SK-N-MC (cell line): ENCODE measurements at regions not wholly inside any gene's neighbourhood (a gene's known extent, or its start where the extent isn't known, plus 50 kb on each side); places are given as distances from the start of the nearest gene placed in this dataset.
"Not testable (repeated sequence)": the region's sequence is repeated elsewhere in the genome, so short reads cannot be mapped to it uniquely, and the experiment has no call there.

Source experiments
- DNase-seq: peaks from one replicate; pipeline ENCODE4 v3.0.0-alpha.2; 2011; ENCODE audit warnings: low read depth, low spot score
- H3K27ac ChIP-seq: fragments of 200-600 bp; sonication (generic); 2 replicates; pipeline ENCODE4 v1.5.1; 2016; ENCODE audit warnings: mixed run types
- H3K36me3 ChIP-seq: fragments of 200-600 bp; sonication (generic); 2 replicates; pipeline ENCODE4 v1.6.1; 2017; ENCODE audit warnings: antibody characterized with exemption, low read length, mixed read lengths; ENCODE audit not compliant: insufficient read depth
- H3K4me3 ChIP-seq: fragments of 200-600 bp; sonication (generic); 2 replicates; pipeline ENCODE4 v1.5.1; 2016
- H3K9ac ChIP-seq: fragments of 200-600 bp; sonication (generic); 2 replicates; pipeline ENCODE4 v1.8.0; 2017; ENCODE audit warnings: mixed run types, mixed read lengths; ENCODE audit not compliant: insufficient read length
- H3K9me3 ChIP-seq: fragments of 200-600 bp; sonication (generic); 2 replicates; pipeline ENCODE4 v1.6.1; 2017; ENCODE audit warnings: low read depth, mild to moderate bottlenecking, antibody characterized with exemption, low read length, moderate library complexity, mixed read lengths

DNA sequence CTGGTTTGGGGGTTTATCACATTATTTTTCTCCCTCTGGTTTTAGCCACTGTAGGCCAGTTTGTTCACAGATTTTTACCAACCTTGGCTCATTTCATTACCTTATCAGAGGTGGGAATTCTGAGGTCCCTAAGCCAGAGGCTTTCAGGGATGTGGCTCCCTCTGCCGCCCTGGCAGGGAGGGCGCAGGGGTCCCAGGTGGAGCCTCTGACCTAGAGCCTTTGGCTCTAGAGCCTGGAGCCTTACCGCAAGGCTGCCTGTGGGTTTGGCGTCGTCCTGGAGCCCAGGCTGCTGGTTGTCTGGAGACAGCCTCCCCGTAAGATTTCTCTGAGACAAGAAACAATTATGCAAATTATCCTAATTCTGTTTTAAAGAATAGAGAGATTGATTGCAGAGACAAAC is 188.0 kb downstream of the LMLN start:
- peak overlapping the region; percentile 68; the same call in 1 of the 2 replicates for H3K27ac ChIP-seq
- not testable (repeated sequence) for DNase-seq, H3K36me3 ChIP-seq, H3K4me3 ChIP-seq, H3K9me3 ChIP-seq, H3K9ac ChIP-seq

DNA sequence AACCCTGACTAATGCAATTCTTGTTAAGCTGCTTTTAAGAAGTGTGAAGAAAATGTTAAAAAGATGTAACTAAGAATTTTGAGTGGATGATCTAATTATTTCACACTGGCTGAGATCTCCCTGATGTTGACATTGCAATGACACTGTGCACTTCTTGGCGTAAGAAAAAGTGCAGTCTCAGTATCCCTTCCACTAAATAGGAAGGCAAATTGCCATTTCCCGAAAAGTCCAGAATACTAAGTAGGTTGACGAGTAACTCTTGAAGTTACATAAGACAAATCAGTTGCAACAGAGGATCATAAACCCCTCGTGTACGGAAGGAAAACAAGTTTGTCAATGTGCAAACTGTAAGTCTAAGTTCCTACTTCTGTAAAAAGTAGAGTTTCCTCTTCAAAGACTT is 189.9 kb downstream of the LMLN start:
- DNase-seq = peak; percentile 24
- H3K4me3 ChIP-seq, H3K36me3 ChIP-seq, H3K9ac ChIP-seq, H3K9me3 ChIP-seq: not testable (repeated sequence)
- peak overlapping the region; percentile 75; the same call in 1 of the 2 replicates for H3K27ac ChIP-seq

DNA sequence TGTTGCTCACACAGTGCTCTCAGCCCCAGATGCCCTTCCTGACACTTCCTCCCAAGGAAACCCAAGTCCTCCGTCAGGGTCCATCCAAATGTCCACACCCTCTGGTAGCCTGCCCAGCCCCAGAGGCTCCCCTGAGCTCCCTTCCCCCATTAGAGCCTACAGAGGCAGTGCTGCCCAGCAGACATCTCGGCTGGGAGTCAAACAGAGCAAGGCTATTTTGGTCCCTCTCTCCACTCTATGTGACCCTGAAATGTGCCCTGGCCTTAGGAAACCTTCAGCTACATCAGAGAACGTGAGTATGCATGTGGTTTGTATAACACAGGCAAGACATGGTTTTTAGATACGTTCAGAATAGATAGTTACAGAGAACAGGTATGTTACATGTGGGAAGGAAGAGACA is 191.8 kb downstream of the LMLN start:
- not testable (repeated sequence) for DNase-seq, H3K9me3 ChIP-seq, H3K4me3 ChIP-seq, H3K9ac ChIP-seq, H3K27ac ChIP-seq, H3K36me3 ChIP-seq

DNA sequence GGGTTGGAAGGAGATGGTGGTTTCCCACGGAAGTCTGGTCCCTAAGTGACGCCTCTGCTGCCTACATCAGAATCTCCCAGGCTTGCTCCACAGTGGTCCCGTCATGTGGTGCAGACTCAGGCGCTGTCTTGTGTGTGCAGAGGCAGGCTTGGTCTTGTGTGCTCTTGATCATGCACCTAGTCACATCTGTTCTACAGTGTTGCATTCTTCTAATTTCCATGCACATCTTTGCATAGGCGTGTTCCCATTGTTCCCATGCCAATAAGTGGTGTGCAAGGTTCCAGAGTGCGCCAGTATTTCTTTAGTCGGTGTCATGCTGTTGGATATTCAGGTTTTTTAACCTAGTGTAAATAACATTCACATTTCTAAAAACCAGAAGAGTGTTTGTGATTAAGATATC is 195.8 kb downstream of the LMLN start:
- H3K9me3 ChIP-seq, H3K27ac ChIP-seq, DNase-seq, H3K36me3 ChIP-seq, H3K9ac ChIP-seq, H3K4me3 ChIP-seq: not testable (repeated sequence)

DNA sequence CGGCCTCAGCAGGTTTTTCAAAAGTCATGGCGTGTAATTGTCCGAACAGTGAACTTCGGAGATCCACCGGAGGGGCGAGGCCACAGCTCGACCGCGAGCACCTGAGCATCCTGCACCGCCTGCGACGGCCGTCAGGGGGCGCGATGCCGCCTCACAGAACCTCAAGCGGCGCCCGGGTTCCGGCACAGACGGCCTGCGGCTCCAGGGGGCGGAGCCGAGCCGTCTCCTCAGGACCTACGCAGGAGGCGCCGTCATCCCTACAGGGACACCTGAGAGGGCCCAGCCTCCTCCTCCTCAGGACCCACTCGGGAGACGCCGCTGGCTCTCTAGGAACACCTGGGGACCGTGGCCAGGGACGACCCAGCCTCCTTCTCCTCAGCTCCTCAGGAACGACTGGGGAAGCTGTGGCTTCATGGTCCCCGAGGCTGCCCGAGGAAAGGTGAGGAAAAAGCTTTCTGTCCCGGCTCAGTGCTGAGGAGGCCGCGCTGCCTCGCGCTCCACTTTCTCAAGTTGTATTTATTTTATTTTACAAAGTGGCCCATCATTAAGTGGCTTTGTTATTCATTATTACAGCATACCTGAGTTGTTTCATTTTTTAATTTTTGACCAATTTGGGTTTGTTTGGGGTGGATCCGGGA is 197.3 kb downstream of the LMLN start:
- not testable (repeated sequence) for DNase-seq, H3K4me3 ChIP-seq, H3K36me3 ChIP-seq, H3K27ac ChIP-seq, H3K9ac ChIP-seq, H3K9me3 ChIP-seq

DNA sequence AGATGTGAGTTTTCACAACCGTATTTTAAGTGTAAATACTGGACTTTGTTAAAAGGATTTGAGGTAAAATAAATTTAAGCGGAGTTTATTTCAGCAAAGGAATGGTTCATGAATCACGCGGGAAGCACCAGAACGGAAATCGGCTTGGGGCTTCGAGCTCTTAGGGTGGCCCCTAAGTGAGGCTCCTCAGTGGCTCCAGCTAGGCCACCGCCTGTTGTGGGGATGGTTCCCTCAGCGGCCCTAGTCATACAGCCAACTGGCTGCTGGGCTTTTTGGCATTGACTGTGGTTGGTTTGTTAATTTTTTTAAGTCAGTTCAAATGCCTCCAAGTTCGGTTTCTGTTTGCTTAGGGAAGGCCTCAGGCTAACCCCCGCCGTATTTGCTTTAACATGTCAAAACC is 198.0 kb downstream of the LMLN start:
- H3K9ac ChIP-seq, H3K4me3 ChIP-seq, H3K9me3 ChIP-seq, H3K36me3 ChIP-seq, DNase-seq: not testable (repeated sequence)
- peak overlapping the region; percentile 91 for H3K27ac ChIP-seq

DNA sequence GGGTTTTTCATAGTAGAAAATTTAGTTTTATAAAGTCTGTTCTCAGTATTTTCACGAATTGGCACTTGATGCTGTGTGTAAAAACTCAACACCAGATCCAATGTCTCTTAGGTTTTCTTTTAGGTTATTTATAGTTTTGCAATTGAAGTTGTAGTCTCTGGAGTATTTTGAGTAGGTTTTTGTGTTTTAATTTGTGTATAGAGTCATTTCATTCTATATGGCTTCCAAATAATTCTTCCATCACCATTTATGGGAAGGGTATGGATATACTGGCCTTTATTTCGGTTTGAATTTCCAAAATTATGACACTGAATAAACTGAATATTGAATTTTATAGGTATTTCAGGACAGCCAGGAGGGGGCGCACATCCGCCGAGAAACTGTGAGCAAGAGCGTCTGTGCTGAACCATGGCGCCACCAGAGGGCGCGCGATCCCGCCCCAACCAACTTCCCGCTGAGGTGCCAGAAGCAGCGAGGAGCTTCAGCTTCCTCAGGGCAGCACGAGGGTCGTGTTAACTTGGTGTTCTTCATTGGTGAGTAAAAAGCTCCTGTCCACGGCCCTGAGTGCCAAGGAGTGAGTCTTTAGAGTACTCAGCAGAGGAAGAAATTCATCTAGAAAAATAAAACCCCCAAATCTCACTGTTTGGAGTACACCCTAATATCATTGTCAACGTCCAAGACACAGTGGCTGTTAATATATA is 207.5 kb downstream of the LMLN start:
- peak; percentile 48 for DNase-seq
- not testable (repeated sequence) for H3K27ac ChIP-seq, H3K9me3 ChIP-seq, H3K36me3 ChIP-seq
- Histone ChIP-seq H3K4me3 (peak overlapping the region; percentile 52; the same call in 1 of the 2 replicates), H3K9ac (peak overlapping the region; percentile 47)

DNA sequence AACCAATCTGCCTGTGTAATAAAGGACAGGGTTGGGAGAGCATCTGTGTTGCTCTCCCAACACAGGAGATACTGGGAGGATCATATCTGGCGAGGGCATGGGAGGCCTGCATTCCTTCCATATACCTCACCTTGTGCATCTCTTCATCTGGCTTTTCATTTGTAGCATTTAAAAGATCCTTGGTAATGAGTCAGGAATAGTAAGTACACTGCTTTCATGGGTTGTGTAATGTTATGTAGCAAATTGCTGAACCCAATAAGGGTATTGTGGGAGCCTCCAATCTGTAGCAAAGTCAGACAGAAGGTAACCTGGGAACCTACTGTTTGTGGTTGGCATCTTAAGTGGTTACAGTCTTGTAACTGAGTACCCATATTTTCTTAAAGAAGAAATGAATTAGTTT is 210.8 kb downstream of the LMLN start:
- not testable (repeated sequence) for H3K9me3 ChIP-seq, DNase-seq, H3K27ac ChIP-seq, H3K36me3 ChIP-seq, H3K4me3 ChIP-seq, H3K9ac ChIP-seq

DNA sequence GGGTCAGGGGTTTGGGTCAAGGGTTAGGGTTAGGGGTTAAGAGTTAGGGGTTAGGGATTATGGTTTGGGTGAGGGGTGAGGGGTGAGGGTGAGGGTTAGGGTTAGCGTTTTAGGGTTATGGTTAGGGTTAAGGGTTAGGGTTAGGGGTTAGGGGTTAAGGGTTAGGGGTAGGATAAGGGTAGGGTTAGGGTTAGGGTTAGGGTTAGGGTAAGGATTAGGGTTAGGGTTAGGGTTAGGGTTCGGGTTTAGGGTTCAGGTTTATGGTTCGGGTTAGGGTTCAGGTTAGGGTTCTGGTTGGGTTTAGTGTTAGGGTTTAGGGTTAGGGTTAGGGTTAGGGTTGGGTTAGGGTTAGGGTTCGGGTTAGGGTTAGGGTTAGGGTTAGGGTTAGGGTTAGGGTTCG is 213.1 kb downstream of the LMLN start:
- DNase-seq, H3K36me3 ChIP-seq, H3K9me3 ChIP-seq, H3K9ac ChIP-seq, H3K4me3 ChIP-seq, H3K27ac ChIP-seq: not testable (repeated sequence)

DNA sequence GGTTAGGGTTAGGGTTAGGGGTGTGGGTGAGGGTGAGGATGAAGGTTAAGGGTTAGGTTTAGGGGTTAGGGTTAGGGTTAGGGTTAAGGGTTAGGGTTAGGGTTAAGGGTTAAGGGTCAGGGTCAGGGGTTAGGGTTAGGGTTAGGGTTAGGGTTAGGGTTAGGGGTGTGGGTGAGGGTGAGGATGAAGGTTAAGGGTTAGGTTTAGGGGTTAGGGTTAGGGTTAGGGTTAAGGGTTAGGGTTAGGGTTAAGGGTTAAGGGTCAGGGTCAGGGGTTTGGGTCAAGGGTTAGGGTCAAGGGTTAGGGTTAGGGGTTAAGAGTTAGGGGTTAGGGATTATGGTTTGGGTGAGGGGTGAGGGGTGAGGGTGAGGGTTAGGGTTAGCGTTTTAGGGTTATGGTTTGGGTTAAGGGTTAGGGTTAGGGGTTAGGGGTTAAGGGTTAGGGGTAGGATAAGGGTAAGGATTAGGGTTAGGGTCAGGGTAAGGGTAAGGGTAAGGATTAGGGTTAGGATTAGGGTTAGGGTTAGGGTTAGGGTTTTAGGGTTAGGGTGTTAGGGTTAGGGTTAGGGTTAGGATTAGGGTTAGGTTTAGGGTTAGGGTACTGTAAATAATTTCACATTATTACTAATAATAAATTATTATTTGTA is 214.0 kb downstream of the LMLN start:
- not testable (repeated sequence) for H3K9me3 ChIP-seq, H3K27ac ChIP-seq, H3K36me3 ChIP-seq, H3K9ac ChIP-seq, H3K4me3 ChIP-seq, DNase-seq
